Choroid plexus epithelial cell (primary cell): ENCODE measurements at regions not wholly inside any gene's neighbourhood (a gene's known extent, or its start where the extent isn't known, plus 50 kb on each side); places are given as distances from the start of the nearest gene placed in this dataset.

ENCODE experiments used
- DNase-seq: peaks from one replicate; pipeline ENCODE4 v3.0.0-alpha.2; 2010; ENCODE audit warnings: low read depth
- H3K4me3 ChIP-seq: 2 replicates; pipeline ENCODE4 v1.5.1; 2011; ENCODE audit warnings: low read depth, mild to moderate bottlenecking, control low read depth, low read length, moderate library complexity
- CTCF ChIP-seq: conservative IDR thresholded peaks from 2 replicates; pipeline ENCODE4 v1.5.1; 2011; ENCODE audit warnings: low read depth, mild to moderate bottlenecking, control low read depth, inconsistent platforms, low read length, moderate library complexity

- no peak for DNase-seq
- no peak overlapping the region for H3K4me3 ChIP-seq
- TF ChIP-seq CTCF = no peak
These were observed 109.8 kb downstream of the DUSP10 start for GRCh38 chr1:221632072-221632471.

GRCh38 chr1:221633841-221634409, 108.0 kb downstream of the DUSP10 start:
- no peak overlapping the region for H3K4me3 ChIP-seq
- DNase-seq = no peak
- TF ChIP-seq CTCF = no peak

- TF ChIP-seq CTCF = no peak
- peak; percentile 7 for DNase-seq
These were observed 107.3 kb downstream of the DUSP10 start for GRCh38 chr1:221634606-221635005.

GRCh38 chr1:221635305-221635704, 106.6 kb downstream of the DUSP10 start:
- H3K4me3 ChIP-seq = no peak overlapping the region
- TF ChIP-seq CTCF = no peak
- no peak for DNase-seq

More at GRCh38 chr1:221634606-221635005, 107.3 kb downstream of the DUSP10 start:
- H3K4me3 ChIP-seq = no peak overlapping the region

GRCh38 chr1:221636096-221636495, 105.8 kb downstream of the DUSP10 start:
- DNase-seq = no peak
- no peak overlapping the region for H3K4me3 ChIP-seq
- no peak for TF ChIP-seq CTCF

- no peak for TF ChIP-seq CTCF
- DNase-seq = no peak
- no peak overlapping the region for H3K4me3 ChIP-seq
These were observed 104.9 kb downstream of the DUSP10 start for GRCh38 chr1:221636967-221637366.

- DNase-seq = peak; percentile 57
- H3K4me3 ChIP-seq = no peak overlapping the region
- TF ChIP-seq CTCF = peak; percentile 26
These were observed 104.2 kb downstream of the DUSP10 start for GRCh38 chr1:221637641-221638041.
